Thoracic aorta (tissue), 2 donors: ENCODE measurements at regions not wholly inside any gene's neighbourhood (a gene's known extent, or its start where the extent isn't known, plus 50 kb on each side); places are given as distances from the start of the nearest gene placed in this dataset.

ENCODE experiments used
- ATAC-seq: fragments of 150-250 bp; one replicate; pipeline ENCODE4 v1.8.0; 2017; ENCODE audit warnings: low read depth; ENCODE audit not compliant: insufficient number of reproducible peaks, low FRiP score
- DNase-seq: peaks from one replicate; pipeline ENCODE4 v3.0.0-alpha.2; 2020; ENCODE audit warnings: low spot score
- H3K27ac ChIP-seq, 2 donors: fragments of 200-600 bp; sonication (generic); 1 replicate in 1 of 2; 2 replicates in 1 of 2; pipeline ENCODE4 v1.5.1; 2016; ENCODE audit warnings: mild to moderate bottlenecking in 2 of 2, moderate library complexity in 2 of 2
- H3K27me3 ChIP-seq: fragments of 200-600 bp; sonication (generic); replicated peaks from 2 replicates; pipeline ENCODE4 v1.6.0; 2016; ENCODE audit warnings: mild to moderate bottlenecking; ENCODE audit not compliant: insufficient read depth
- H3K36me3 ChIP-seq: fragments of 200-600 bp; sonication (generic); one replicate; pipeline ENCODE4 v1.5.1; 2016
- H3K4me1 ChIP-seq, 2 donors: fragments of 200-600 bp; sonication (generic); 1 replicate in 1 of 2; 2 replicates in 1 of 2; pipeline versions ENCODE4 v1.5.1 to v1.6.0; 2016; ENCODE audit warnings: low read depth in 2 of 2, mild to moderate bottlenecking in 1 of 2; ENCODE audit not compliant: control insufficient read depth in 1 of 2
- H3K4me3 ChIP-seq: fragments of 200-600 bp; sonication (generic); 2 replicates; pipeline ENCODE4 v1.5.1; 2016; ENCODE audit warnings: mild to moderate bottlenecking
- H3K9me3 ChIP-seq: fragments of 200-600 bp; sonication (generic); 2 replicates; pipeline ENCODE4 v1.5.1; 2016
- CTCF ChIP-seq: fragments of 200-600 bp; sonication (generic); IDR thresholded peaks from one replicate; pipeline ENCODE4 v1.5.1; 2019; ENCODE audit warnings: antibody characterized with exemption

- DNase-seq (no peak), ATAC-seq (no peak)
- Histone ChIP-seq H3K27me3 (no peaks in the 10 kb centered on the region), H3K27ac (no peak overlapping the region), H3K36me3 (no peaks in the 10 kb centered on the region), H3K4me1 (no peaks in the 10 kb centered on the region), H3K9me3 (no peaks in the 10 kb centered on the region), H3K4me3 (no peak overlapping the region)
- TF ChIP-seq CTCF, result no peak
Observed at GRCh38 chr7:81272176-81272575, 353.3 kb upstream of the SEMA3C start.

GRCh38 chr7:81268551-81268950 is 349.7 kb upstream of the SEMA3C start:
- H3K27ac ChIP-seq, result no peak overlapping the region
- DNase-seq (no peak), ATAC-seq (no peak)
- no peaks in the 10 kb centered on the region for H3K4me1 ChIP-seq
- H3K4me3 ChIP-seq, result no peak overlapping the region
- no peaks in the 10 kb centered on the region for H3K36me3 ChIP-seq
- no peak for TF ChIP-seq CTCF
- H3K9me3 ChIP-seq, result no peaks in the 10 kb centered on the region
- H3K27me3 ChIP-seq, result no peaks in the 10 kb centered on the region

- H3K4me1 ChIP-seq, result no peaks in the 10 kb centered on the region
- no peak for DNase-seq
- TF ChIP-seq CTCF, result no peak
- H3K36me3 ChIP-seq, result no peaks in the 10 kb centered on the region
- no peak overlapping the region for H3K4me3 ChIP-seq
- H3K27me3 ChIP-seq, result no peaks in the 10 kb centered on the region
- ATAC-seq, result no peak
- H3K27ac ChIP-seq, result no peak overlapping the region
- no peaks in the 10 kb centered on the region for H3K9me3 ChIP-seq
Observed at GRCh38 chr7:81267508-81267907, 348.7 kb upstream of the SEMA3C start.

- Histone ChIP-seq H3K27ac (no peak overlapping the region), H3K36me3 (no peaks in the 10 kb centered on the region), H3K9me3 (peaks cover 3% of the 10 kb centered on the region), H3K4me3 (no peak overlapping the region), H3K27me3 (no peaks in the 10 kb centered on the region), H3K4me1 (no peaks in the 10 kb centered on the region)
- TF ChIP-seq CTCF, result no peak
- no peak for ATAC-seq
- DNase-seq, result no peak
Observed at GRCh38 chr7:81264116-81264515, 345.3 kb upstream of the SEMA3C start.

- Histone ChIP-seq H3K36me3 (no peaks in the 10 kb centered on the region), H3K4me1 (no peaks in the 10 kb centered on the region), H3K9me3 (peaks cover 3% of the 10 kb centered on the region), H3K27me3 (no peaks in the 10 kb centered on the region), H3K27ac (no peak overlapping the region), H3K4me3 (no peak overlapping the region)
- DNase-seq, result no peak
- TF ChIP-seq CTCF, result no peak
- no peak for ATAC-seq
Observed at GRCh38 chr7:81260152-81260551, 341.3 kb upstream of the SEMA3C start.
